ENCODE measurements at regions not wholly inside any gene's neighbourhood (a gene's known extent, or its start where the extent isn't known, plus 50 kb on each side); places are given as distances from the start of the nearest gene placed in this dataset.

DNA sequence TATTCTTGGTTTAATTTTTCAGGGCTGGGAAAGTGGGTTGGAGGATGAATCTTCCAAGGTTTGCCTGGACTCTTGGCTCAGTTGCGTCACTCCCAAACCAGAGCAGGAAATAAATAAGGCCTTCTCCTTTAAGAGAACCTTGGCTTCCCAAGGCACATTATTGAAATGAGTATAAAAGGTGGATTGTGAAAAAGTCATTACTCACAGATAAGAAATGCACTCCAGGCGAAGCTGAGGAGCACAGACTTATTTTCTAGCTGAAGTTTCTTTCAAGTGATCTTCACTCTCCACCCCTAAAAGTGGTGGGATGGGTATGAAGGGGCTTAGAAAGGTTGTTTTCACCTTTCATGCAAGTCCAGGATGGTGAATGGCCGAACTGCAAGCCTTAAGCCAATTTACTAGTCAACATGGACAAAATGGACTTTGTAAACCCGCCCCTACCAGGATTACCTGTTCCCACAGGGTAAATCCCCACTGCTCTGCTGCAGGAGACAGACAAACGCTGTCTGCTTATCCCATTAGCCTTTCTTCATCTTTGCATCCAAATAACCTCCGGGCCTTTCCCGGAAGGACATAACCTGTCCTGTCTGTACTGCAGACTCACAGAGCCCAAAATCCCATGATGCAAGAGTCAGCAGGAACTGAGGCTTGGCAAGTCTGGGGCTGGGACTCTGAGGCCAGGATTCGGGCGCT lies 207.6 kb downstream of the BCL11B start:
- peaks cover 10% of the 10 kb centered on the region for H3K9me3 ChIP-seq (replicated peaks; ENCODE audit: control insufficient read depth, insufficient read depth, low read length)
- no peak overlapping the region for H3K9ac ChIP-seq (replicated peaks; ENCODE audit: extremely low read depth, insufficient read depth, low read length)
- no peaks in the 10 kb centered on the region for H3K9me1 ChIP-seq (replicated peaks; ENCODE audit: control insufficient read depth, extremely low read depth, insufficient read depth, low read length)
- dilution Hi-C loops (cut with MboI; ENCODE audit: extremely low pct_ligation_motif_present, low sequenced_read_pairs): no loop called here
- no peaks in the 10 kb centered on the region for H3K27me3 ChIP-seq (ENCODE audit: control insufficient read depth in 2 of 2, insufficient read depth in 2 of 2, low read length in 2 of 2)
- no peak overlapping the region for H3K27ac ChIP-seq (ENCODE audit: insufficient read depth, low read depth, low read length)
- DNase-seq (ENCODE audit: low read depth, low spot score) (no peak), FAIRE-seq (no peak)
- H3K79me2 ChIP-seq (ENCODE audit: control insufficient read depth, insufficient read depth, low read length): no peaks in the 10 kb centered on the region
- intact Hi-C loops (cut with micrococcal nuclease): no loop called here
- ChIA-PET CTCF (no interaction called here), POLR2A (no interaction called here)
- no peaks in the 10 kb centered on the region for H4K20me1 ChIP-seq (replicated peaks; ENCODE audit: control insufficient read depth, extremely low read depth, insufficient read depth, low read length)
- H3K36me3 ChIP-seq (ENCODE audit: control insufficient read depth in 2 of 2, extremely low read depth in 1 of 2, insufficient read depth in 2 of 2, low read length in 2 of 2): no peaks in the 10 kb centered on the region
- TF ChIP-seq FOS (IDR thresholded peaks at IDR 0.05; ENCODE audit: borderline replicate concordance, insufficient read depth, low read length): no peak
- no peak for TF ChIP-seq JUN (IDR thresholded peaks at IDR 0.05; ENCODE audit: borderline replicate concordance, insufficient read depth, insufficient read length, low read depth)
- TF ChIP-seq POLR2AphosphoS5 (IDR thresholded peaks at IDR 0.05; ENCODE audit: insufficient read depth, low read depth, low read length): no peak
- no peak for TF ChIP-seq GATA2 (IDR thresholded peaks at IDR 0.05; ENCODE audit: insufficient read depth, insufficient read length, low read depth, low read length)
- no peak overlapping the region for H2AFZ ChIP-seq (ENCODE audit: low read depth, low read length)
- BruUV-seq (replicated peaks): no TSS peak
- no peak overlapping the region for H3K4me3 ChIP-seq (replicated peaks in 1 of 3; ENCODE audit: insufficient read depth in 1 of 3, low read depth in 1 of 3, low read length in 3 of 3)
- H3K4me1 ChIP-seq (ENCODE audit: control insufficient read depth, extremely low read depth, insufficient read depth, low read length): no peaks in the 10 kb centered on the region
- no peak overlapping the region for H3K4me2 ChIP-seq (ENCODE audit: insufficient read depth, low read length)

DNA sequence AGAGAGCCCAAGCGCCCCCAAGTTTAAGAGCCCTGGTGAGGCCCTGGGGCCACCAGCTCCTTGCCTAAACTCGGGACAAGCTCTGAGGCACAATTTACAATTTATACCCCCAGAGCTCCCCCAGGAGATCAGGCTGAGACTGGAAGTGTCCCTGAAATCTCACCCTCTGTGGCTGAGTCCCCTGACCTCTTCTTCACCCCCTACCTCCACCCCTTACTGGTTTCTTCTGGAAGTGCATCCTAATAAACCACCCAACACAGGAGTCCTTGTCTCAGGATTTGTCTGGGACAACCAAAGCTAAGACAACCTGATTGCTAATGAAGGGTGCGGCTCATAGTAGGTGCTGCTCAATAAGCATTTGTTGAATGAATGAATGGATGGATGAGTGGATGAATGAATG lies 206.4 kb downstream of the BCL11B start:
- no peaks in the 10 kb centered on the region for H3K9me1 ChIP-seq (replicated peaks; ENCODE audit: control insufficient read depth, extremely low read depth, insufficient read depth, low read length)
- H3K79me2 ChIP-seq (ENCODE audit: control insufficient read depth, insufficient read depth, low read length): no peaks in the 10 kb centered on the region
- H3K4me2 ChIP-seq (ENCODE audit: insufficient read depth, low read length): no peak overlapping the region
- CTCF ChIA-PET: no interaction called here
- FAIRE-seq: no peak
- dilution Hi-C loops (cut with MboI; ENCODE audit: extremely low pct_ligation_motif_present, low sequenced_read_pairs): no loop called here
- BruUV-seq (replicated peaks): no TSS peak
- H4K20me1 ChIP-seq (replicated peaks; ENCODE audit: control insufficient read depth, extremely low read depth, insufficient read depth, low read length): no peaks in the 10 kb centered on the region
- POLR2A ChIA-PET: no interaction called here
- no peak overlapping the region for H2AFZ ChIP-seq (ENCODE audit: low read depth, low read length)
- TF ChIP-seq FOS (IDR thresholded peaks at IDR 0.05; ENCODE audit: borderline replicate concordance, insufficient read depth, low read length): no peak
- TF ChIP-seq EZH2 (IDR thresholded peaks at IDR 0.05; ENCODE audit: borderline replicate concordance, low read depth, low read length, severe bottlenecking): no peak
- no peak for TF ChIP-seq POLR2A (IDR thresholded peaks at IDR 0.05; ENCODE audit: low read depth, low read length)
- TF ChIP-seq, protein P1, sequence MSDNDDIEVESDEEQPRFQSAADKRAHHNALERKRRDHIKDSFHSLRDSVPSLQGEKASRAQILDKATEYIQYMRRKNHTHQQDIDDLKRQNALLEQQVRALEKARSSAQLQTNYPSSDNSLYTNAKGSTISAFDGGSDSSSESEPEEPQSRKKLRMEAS (IDR thresholded peaks at IDR 0.05; ENCODE audit: insufficient read depth, insufficient read length): no peak
- no peak for TF ChIP-seq JUN (IDR thresholded peaks at IDR 0.05; ENCODE audit: borderline replicate concordance, insufficient read depth, insufficient read length, low read depth)
- no peak for TF ChIP-seq MYC (IDR thresholded peaks at IDR 0.05; ENCODE audit: low read depth, low read length)
- no peak for TF ChIP-seq GATA2 (IDR thresholded peaks at IDR 0.05; ENCODE audit: insufficient read depth, insufficient read length, low read depth, low read length)
- TF ChIP-seq, protein P2, sequence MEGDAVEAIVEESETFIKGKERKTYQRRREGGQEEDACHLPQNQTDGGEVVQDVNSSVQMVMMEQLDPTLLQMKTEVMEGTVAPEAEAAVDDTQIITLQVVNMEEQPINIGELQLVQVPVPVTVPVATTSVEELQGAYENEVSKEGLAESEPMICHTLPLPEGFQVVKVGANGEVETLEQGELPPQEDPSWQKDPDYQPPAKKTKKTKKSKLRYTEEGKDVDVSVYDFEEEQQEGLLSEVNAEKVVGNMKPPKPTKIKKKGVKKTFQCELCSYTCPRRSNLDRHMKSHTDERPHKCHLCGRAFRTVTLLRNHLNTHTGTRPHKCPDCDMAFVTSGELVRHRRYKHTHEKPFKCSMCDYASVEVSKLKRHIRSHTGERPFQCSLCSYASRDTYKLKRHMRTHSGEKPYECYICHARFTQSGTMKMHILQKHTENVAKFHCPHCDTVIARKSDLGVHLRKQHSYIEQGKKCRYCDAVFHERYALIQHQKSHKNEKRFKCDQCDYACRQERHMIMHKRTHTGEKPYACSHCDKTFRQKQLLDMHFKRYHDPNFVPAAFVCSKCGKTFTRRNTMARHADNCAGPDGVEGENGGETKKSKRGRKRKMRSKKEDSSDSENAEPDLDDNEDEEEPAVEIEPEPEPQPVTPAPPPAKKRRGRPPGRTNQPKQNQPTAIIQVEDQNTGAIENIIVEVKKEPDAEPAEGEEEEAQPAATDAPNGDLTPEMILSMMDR (IDR thresholded peaks at IDR 0.05; ENCODE audit: extremely low read depth in 1 of 2, insufficient read depth in 1 of 2, low read depth in 1 of 2, low read length in 2 of 2): no peak
- no peak for TF ChIP-seq POLR2AphosphoS5 (IDR thresholded peaks at IDR 0.05; ENCODE audit: insufficient read depth, low read depth, low read length)
- H3K36me3 ChIP-seq (ENCODE audit: control insufficient read depth in 2 of 2, extremely low read depth in 1 of 2, insufficient read depth in 2 of 2, low read length in 2 of 2): no peaks in the 10 kb centered on the region
- no peaks in the 10 kb centered on the region for H3K4me1 ChIP-seq (ENCODE audit: control insufficient read depth, extremely low read depth, insufficient read depth, low read length)
- no peak for DNase-seq (ENCODE audit: low read depth, low spot score)
- intact Hi-C loops (cut with micrococcal nuclease): no loop called here
- H3K27ac ChIP-seq (ENCODE audit: insufficient read depth, low read depth, low read length): no peak overlapping the region
- H3K9me3 ChIP-seq (replicated peaks; ENCODE audit: control insufficient read depth, insufficient read depth, low read length): peaks cover 9% of the 10 kb centered on the region
- H3K9ac ChIP-seq (replicated peaks; ENCODE audit: extremely low read depth, insufficient read depth, low read length): no peak overlapping the region
- H3K4me3 ChIP-seq (replicated peaks in 1 of 3; ENCODE audit: insufficient read depth in 1 of 3, low read depth in 1 of 3, low read length in 3 of 3): no peak overlapping the region
- H3K27me3 ChIP-seq (ENCODE audit: control insufficient read depth in 2 of 2, insufficient read depth in 2 of 2, low read length in 2 of 2): no peaks in the 10 kb centered on the region
